ENCODE measurements at regions not wholly inside any gene's neighbourhood (a gene's known extent, or its start where the extent isn't known, plus 50 kb on each side); places are given as distances from the start of the nearest gene placed in this dataset.

DNA sequence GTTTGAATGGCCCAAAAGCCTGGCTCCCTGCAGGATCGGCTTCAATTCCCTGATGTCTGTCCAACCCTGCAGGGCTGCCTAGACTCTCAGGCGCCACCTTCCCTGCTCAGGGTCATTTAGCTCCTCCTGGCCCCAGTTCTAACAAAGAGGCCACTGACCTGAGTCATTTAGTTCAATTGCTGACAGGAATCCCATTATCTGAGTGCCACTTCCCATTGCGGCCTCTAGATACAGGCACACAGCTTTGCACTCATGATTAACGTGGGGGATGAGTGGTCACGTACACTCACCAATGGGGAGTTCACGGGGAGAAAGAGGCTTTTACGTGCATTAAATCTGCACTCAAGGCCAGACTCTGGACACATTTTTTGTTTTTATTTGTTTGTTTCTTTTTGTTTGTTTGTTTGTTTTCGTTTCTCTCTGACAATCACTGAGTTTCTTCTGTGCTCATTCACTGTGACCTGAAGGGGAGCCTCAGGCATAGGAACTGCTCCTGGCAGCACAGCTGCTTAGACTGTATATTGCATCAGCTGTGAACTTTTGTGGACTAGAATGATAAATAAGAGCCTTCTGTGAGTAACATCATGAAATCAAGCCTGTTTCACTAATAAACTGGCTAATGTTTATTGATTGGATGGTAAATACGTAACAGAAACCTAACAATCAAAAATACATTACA, 118.9 kb upstream of the CTNNA2 start:
- H3K9ac ChIP-seq (ENCODE audit: low read length) = no peak overlapping the region
- H3K4me3 ChIP-seq (ENCODE audit: low read length) = no peak overlapping the region
- H3K27ac ChIP-seq (ENCODE audit: low read length) = no peak overlapping the region
- H3F3A ChIP-seq (ENCODE audit: insufficient read depth, low read length, poor library complexity, severe bottlenecking) = no peaks in the 10 kb centered on the region
- no peaks in the 10 kb centered on the region for H3K9me2 ChIP-seq (ENCODE audit: insufficient read depth, low read length)
- no peaks in the 10 kb centered on the region for H3K27me3 ChIP-seq (ENCODE audit: insufficient read depth, low read depth, low read length)
- H3K4me2 ChIP-seq (ENCODE audit: low read length) = no peak overlapping the region
- no peaks in the 10 kb centered on the region for H3K36me3 ChIP-seq (ENCODE audit: insufficient read depth, low read length)
- H3K79me2 ChIP-seq (replicated peaks; ENCODE audit: insufficient read depth, low read length) = no peaks in the 10 kb centered on the region
- no peak overlapping the region for H2AFZ ChIP-seq (ENCODE audit: low read depth, low read length)
- H4K20me1 ChIP-seq (ENCODE audit: insufficient read depth) = peaks cover 3% of the 10 kb centered on the region
- H3K9me3 ChIP-seq (ENCODE audit: low read length) = no peaks in the 10 kb centered on the region
- TF ChIP-seq MXI1 (conservative IDR thresholded peaks at IDR 0.05; ENCODE audit: poor library complexity, severe bottlenecking) (no peak), EZH2 (IDR thresholded peaks at IDR 0.05; ENCODE audit: borderline replicate concordance, insufficient read depth, low read length, poor library complexity, severe bottlenecking) (no peak), EP300 (conservative IDR thresholded peaks at IDR 0.05; ENCODE audit: poor library complexity, severe bottlenecking) (no peak), RAD21 (conservative IDR thresholded peaks at IDR 0.05) (no peak), SMC3 (conservative IDR thresholded peaks at IDR 0.05; ENCODE audit: poor library complexity) (no peak), POLR2AphosphoS5 (IDR thresholded peaks at IDR 0.05) (no peak)

DNA sequence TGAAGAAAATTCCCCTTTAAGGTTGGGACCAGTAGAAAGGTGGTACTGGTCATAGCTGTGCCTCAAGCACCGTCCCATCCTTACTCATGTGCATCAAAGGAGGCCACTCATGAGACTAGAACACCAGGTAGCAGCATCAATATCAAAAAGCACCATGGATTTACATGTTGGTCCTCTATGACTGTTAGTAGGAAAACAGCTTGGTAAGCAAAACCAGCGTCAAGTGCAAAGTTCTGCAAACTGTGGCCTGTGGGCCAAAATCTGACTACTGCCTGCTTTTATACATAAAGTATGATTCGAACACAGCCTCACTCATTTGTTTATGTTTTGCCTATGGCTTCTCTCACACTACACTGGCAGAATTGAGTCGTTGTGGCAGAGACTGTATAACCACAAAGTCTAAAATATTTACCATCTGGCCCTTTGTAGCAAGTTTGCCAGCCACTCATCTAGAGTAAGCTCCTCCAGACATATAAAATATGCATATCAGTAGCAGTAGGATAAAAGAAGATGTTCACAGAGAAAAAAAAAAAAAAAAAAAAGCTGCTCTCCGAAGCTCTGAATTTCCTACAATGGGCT, 119.7 kb upstream of the CTNNA2 start:
- Histone ChIP-seq H3K4me3 (ENCODE audit: low read length) (no peak overlapping the region), H3F3A (ENCODE audit: insufficient read depth, low read length, poor library complexity, severe bottlenecking) (no peaks in the 10 kb centered on the region), H3K4me2 (ENCODE audit: low read length) (no peak overlapping the region), H3K36me3 (ENCODE audit: insufficient read depth, low read length) (no peaks in the 10 kb centered on the region), H3K27me3 (ENCODE audit: insufficient read depth, low read depth, low read length) (no peaks in the 10 kb centered on the region), H2AFZ (ENCODE audit: low read depth, low read length) (no peak overlapping the region), H3K9ac (ENCODE audit: low read length) (no peak overlapping the region), H3K27ac (ENCODE audit: low read length) (no peak overlapping the region), H4K20me1 (ENCODE audit: insufficient read depth) (peaks cover 3% of the 10 kb centered on the region), H3K9me3 (ENCODE audit: low read length) (no peaks in the 10 kb centered on the region), H3K9me2 (ENCODE audit: insufficient read depth, low read length) (no peaks in the 10 kb centered on the region), H3K79me2 (replicated peaks; ENCODE audit: insufficient read depth, low read length) (no peaks in the 10 kb centered on the region)
- TF ChIP-seq POLR2AphosphoS5 (IDR thresholded peaks at IDR 0.05) (no peak), CTCF (IDR thresholded peaks at IDR 0.05; ENCODE audit: poor library complexity, severe bottlenecking) (no peak), TAF1 (IDR thresholded peaks at IDR 0.05; ENCODE audit: low read depth) (no peak), MXI1 (conservative IDR thresholded peaks at IDR 0.05; ENCODE audit: poor library complexity, severe bottlenecking) (no peak), SMC3 (conservative IDR thresholded peaks at IDR 0.05; ENCODE audit: poor library complexity) (no peak), EZH2 (IDR thresholded peaks at IDR 0.05; ENCODE audit: borderline replicate concordance, insufficient read depth, low read length, poor library complexity, severe bottlenecking) (no peak), RAD21 (conservative IDR thresholded peaks at IDR 0.05) (no peak), EP300 (conservative IDR thresholded peaks at IDR 0.05; ENCODE audit: poor library complexity, severe bottlenecking) (no peak)
- TF ChIP-seq, protein P1, sequence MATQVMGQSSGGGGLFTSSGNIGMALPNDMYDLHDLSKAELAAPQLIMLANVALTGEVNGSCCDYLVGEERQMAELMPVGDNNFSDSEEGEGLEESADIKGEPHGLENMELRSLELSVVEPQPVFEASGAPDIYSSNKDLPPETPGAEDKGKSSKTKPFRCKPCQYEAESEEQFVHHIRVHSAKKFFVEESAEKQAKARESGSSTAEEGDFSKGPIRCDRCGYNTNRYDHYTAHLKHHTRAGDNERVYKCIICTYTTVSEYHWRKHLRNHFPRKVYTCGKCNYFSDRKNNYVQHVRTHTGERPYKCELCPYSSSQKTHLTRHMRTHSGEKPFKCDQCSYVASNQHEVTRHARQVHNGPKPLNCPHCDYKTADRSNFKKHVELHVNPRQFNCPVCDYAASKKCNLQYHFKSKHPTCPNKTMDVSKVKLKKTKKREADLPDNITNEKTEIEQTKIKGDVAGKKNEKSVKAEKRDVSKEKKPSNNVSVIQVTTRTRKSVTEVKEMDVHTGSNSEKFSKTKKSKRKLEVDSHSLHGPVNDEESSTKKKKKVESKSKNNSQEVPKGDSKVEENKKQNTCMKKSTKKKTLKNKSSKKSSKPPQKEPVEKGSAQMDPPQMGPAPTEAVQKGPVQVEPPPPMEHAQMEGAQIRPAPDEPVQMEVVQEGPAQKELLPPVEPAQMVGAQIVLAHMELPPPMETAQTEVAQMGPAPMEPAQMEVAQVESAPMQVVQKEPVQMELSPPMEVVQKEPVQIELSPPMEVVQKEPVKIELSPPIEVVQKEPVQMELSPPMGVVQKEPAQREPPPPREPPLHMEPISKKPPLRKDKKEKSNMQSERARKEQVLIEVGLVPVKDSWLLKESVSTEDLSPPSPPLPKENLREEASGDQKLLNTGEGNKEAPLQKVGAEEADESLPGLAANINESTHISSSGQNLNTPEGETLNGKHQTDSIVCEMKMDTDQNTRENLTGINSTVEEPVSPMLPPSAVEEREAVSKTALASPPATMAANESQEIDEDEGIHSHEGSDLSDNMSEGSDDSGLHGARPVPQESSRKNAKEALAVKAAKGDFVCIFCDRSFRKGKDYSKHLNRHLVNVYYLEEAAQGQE (IDR thresholded peaks at IDR 0.05; ENCODE audit: borderline replicate concordance) = no peak

Data from neural cell (in vitro differentiated cells).